ENCODE measurements at regions not wholly inside any gene's neighbourhood (a gene's known extent, or its start where the extent isn't known, plus 50 kb on each side); places are given as distances from the start of the nearest gene placed in this dataset.

- no peak for TF ChIP-seq POLR2A (IDR thresholded peaks at IDR 0.05; ENCODE audit: low read depth, low read length)
- no peak for TF ChIP-seq POLR2AphosphoS5 (IDR thresholded peaks at IDR 0.05; ENCODE audit: low read depth, low read length)
- TF ChIP-seq TAF1 (IDR thresholded peaks at IDR 0.05; ENCODE audit: borderline replicate concordance, low read depth, low read length): no peak
These were observed 134.0 kb downstream of the SNX18 start for GRCh38 chr5:54651482-54652076.

Data from GM12892 (cell line).